PFSK-1 (cell line): ENCODE measurements at regions not wholly inside any gene's neighbourhood (a gene's known extent, or its start where the extent isn't known, plus 50 kb on each side); places are given as distances from the start of the nearest gene placed in this dataset.

ENCODE experiments used
- FOXP2 ChIP-seq: optimal IDR thresholded peaks from 2 replicates; pipeline ENCODE3; 2011; ENCODE audit warnings: borderline replicate concordance, control low read depth, inconsistent platforms; ENCODE audit not compliant: insufficient read depth; ENCODE audit errors: extremely low read length, extremely low read depth
- POLR2AphosphoS5 ChIP-seq: IDR thresholded peaks from 2 replicates; pipeline ENCODE4 v1.6.1; 2012; ENCODE audit warnings: low read depth, mild to moderate bottlenecking, control low read depth, low read length, moderate library complexity
- REST ChIP-seq, 2 experiments: IDR thresholded peaks; 2 replicates each; pipeline versions ENCODE4 v1.6.1 to v1.8.0; 2011 to 2012; ENCODE audit warnings: low read depth in 2 of 2, low read length in 2 of 2, control low read depth in 1 of 2, inconsistent platforms in 1 of 2, mild to moderate bottlenecking in 1 of 2, moderate library complexity in 1 of 2; ENCODE audit not compliant: insufficient read depth in 1 of 2
- SIN3A ChIP-seq: IDR thresholded peaks from 2 replicates; pipeline ENCODE4 v1.6.1; 2012; ENCODE audit warnings: mild to moderate bottlenecking, low read length, moderate library complexity, borderline replicate concordance; ENCODE audit not compliant: insufficient read depth
- TAF1 ChIP-seq: IDR thresholded peaks from 2 replicates; pipeline ENCODE4 v1.6.1; 2012; ENCODE audit warnings: low read length, control low read depth, borderline replicate concordance; ENCODE audit not compliant: insufficient read depth

GRCh38 chr10:111221682-111222480 lies 145.1 kb downstream of the ADRA2A start:
- TF ChIP-seq POLR2AphosphoS5 = no peak
- TF ChIP-seq SIN3A = no peak
- no peak for TF ChIP-seq TAF1
- no peak for TF ChIP-seq REST (IDR thresholded peaks at IDR 0.05; ENCODE audit: insufficient read depth in 1 of 2, low read depth in 2 of 2, low read length in 2 of 2)
- no peak for TF ChIP-seq FOXP2
